OCI-M1 (cell line): ENCODE measurements at regions not wholly inside any gene's neighbourhood (a gene's known extent, or its start where the extent isn't known, plus 50 kb on each side); places are given as distances from the start of the nearest gene placed in this dataset.
"Not testable (repeated sequence)": the region's sequence is repeated elsewhere in the genome, so short reads cannot be mapped to it uniquely, and the experiment has no call there.

Source experiments
- DNase-seq: peaks from one replicate; lab custom pipeline; 2025; lab: John Stamatoyannopoulos, UW

- DNase-seq = no peak
These were observed 68.1 kb upstream of the CEP85L start for GRCh38 chr6:118719351-118720124.

GRCh38 chr6:118718903-118719302 lies 67.5 kb upstream of the CEP85L start:
- no peak for DNase-seq

DNA sequence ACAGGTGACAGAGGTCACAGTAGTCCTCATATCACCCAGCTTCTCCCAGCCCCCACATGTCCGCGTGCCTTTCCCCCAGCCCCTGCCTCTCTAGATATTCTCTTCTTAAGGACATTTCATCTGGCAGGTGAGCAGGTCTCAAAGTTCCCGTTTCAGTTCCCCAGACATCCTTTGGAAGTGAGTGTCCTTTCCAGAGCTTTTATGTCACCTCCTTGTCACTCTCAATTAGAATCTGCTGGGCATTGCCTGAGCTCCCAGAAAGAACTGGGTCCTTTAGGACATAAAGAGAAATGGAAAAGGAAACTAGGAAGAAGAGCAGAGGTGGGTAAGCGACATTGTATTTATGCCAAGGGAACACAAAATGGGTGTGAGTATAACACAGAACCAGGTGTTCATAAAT lies 66.9 kb upstream of the CEP85L start:
- DNase-seq = no peak

DNA sequence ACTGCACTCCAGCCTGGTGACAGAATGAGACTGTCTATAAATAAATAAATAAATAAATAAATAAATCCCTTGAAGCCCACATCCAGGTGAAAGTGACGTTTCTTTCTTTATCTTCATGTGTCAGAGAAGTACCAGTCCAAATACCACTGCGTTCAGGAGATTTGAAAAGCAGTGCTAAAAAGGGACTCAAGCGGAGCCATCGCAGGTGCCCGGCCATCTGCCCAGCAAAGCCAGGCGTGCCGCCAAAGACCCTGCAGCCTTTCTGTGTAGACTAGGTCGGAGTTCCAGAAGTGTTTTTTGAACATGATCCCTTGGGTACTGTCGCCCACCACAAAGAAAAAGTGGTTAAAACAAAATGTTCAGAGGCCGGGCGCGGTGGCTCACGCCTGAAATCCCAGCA lies 65.7 kb upstream of the CEP85L start:
- no peak for DNase-seq

DNA sequence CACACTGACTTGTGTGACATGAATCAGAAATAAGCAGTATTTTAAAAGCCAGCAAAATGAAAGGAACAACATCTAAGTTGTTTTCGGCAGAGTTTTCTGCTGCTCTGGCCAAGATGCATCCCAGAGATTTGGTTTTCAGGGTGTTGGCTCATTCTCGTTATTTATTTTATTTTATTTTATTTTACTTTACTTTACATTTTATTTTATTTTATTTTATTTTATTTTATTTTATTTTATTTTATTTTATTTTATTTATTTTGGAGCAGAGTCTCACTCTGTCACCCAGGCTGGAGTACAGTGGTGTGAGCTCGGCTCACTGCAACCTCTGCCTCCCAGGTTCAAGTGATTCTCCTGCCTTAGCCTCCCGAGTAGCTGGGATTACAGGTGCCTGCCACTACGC lies 64.5 kb upstream of the CEP85L start:
- DNase-seq = not testable (repeated sequence)

DNA sequence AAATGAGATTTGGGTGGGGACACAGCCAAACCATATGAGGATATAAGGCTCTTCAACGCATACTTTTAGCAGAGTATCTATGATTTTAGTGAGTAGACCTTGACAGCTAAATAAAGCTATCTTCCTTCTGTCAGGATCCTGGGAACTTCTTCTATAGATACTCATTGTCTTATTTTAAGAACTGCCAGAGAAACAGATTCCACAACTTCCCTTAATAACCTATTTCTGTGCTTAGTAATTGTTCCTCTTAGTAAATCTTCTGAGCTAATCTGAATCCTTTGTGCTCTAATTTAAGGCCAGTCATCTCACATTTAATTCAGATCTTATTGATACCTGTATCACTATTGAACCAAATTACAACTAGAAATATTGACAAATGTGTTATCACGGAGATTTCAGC lies 64.0 kb upstream of the CEP85L start:
- DNase-seq = no peak

DNA sequence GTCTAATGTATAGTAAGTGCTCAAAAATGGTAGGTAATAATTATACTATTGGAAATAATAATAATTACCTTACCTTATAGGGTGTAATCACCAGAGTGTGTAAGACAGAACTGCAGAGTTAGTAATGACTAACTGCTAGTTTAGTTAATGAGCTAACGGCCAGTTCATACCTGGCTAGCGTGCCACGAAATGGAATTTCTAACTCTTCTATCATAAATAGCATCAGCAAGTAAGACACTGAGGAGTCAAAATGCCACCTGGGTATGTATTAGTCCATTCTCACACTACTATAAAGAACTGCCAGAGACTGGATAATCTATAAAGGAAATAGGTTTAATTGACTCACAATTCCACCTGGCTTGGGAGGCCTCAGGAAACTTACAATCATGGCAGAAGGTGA lies 63.4 kb upstream of the CEP85L start:
- no peak for DNase-seq

GRCh38 chr6:118712969-118713368 lies 61.6 kb upstream of the CEP85L start:
- no peak for DNase-seq

DNA sequence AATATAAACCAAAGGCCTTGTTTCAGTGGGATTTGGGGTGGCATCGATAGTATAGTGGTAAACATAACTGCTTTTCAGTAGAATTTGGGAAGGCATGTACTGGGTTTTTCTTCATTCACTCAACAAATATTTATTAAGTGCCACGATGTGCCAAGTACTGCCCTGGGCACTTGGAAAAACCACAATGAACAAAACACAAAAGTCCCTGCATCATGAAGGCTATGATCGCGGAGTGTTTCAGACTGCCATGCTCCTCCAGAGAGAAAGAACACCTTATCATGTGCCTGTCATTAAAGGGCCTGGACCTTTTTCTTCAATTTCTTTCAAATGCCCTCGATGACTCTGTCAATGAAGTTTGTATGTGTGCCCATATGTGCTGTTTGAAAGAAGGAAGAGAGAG lies 59.2 kb upstream of the CEP85L start:
- DNase-seq = no peak

DNA sequence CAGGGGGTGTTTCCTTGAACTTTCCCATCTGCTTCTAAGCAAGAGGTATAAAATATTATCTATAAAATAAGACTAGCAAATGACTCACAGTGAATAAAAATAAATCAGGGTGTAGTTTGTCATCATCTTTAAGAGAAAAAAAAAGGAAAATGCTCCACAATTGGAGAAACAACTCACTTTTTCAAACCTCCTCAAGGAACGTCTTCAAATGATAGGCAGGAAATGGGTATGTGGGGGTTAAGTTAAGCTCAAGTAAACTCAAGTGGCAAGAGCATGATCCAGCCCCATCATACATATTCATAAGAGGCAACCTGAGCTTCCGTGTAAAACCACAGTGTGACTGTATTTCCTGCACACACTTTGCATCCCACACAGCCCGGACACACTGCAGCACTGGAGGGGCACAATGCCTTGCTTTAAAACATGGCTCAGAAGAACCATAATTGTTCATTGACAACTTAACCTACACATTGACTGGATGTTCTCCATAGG lies 58.5 kb upstream of the CEP85L start:
- DNase-seq = peak; percentile 81

DNA sequence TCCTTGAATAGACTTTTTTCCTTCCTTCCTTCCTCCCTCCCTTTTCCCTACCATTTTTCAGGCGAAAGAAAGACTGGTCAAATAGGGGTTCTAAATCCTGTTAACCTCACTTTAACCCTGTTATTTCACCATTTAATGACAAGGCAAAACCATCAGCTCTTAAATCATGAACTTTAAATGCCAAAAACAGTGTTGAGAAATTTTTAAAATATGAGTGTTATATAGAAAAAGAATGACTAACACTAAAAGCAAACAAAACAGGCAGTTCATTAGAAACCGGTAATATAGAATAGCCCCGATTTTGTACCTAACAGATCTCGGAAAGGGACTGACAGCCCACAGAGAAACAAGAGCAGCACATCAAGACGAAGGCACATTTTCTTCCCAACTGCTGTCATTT lies 57.4 kb upstream of the CEP85L start:
- no peak for DNase-seq

- no peak for DNase-seq
These were observed 56.7 kb upstream of the CEP85L start for GRCh38 chr6:118708055-118708454.

- DNase-seq = no peak
These were observed 55.3 kb upstream of the CEP85L start for GRCh38 chr6:118706702-118707101.

- peak; percentile 79 for DNase-seq
These were observed 54.4 kb upstream of the CEP85L start for GRCh38 chr6:118705544-118706491.

DNA sequence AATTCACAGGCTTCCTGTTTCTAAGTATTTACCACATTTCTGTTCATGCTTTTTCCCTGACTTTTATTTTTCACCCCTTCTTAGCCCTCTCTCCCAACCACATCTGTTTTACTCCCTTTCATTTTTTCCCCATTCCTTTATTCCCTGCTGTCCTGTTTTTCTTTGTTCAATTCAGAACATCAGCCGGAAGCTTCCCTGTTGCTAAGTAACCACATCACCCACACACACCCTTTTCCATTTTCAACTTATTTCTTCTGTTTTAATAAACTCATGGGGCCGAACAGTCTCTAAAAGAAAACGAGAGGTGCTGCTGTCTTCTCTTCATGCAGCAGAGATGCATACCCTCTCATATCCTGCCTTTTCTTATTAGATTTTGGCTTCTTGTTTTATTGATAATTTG lies 53.5 kb upstream of the CEP85L start:
- DNase-seq = no peak

GRCh38 chr6:118701260-118701659 lies 49.9 kb upstream of the CEP85L start:
- DNase-seq = not testable (repeated sequence)
